H1 (cell line): ENCODE measurements at regions not wholly inside any gene's neighbourhood (a gene's known extent, or its start where the extent isn't known, plus 50 kb on each side); places are given as distances from the start of the nearest gene placed in this dataset.

Experiments
- E2F6 ChIP-seq: IDR thresholded peaks from 2 replicates; pipeline ENCODE4 v1.6.1; 2012; ENCODE audit warnings: inconsistent platforms
- HDAC2 ChIP-seq, 2 experiments: fragments of 300-600 bp in 1 of 2; sonication (generic) in 1 of 2; IDR thresholded peaks; 2 replicates each; pipeline ENCODE4 v1.6.1; 2011 to 2012; ENCODE audit warnings: low read depth in 2 of 2, low read length in 2 of 2, mild to moderate bottlenecking in 2 of 2, moderate library complexity in 2 of 2, borderline replicate concordance in 1 of 2, inconsistent platforms in 1 of 2
- RBBP5 ChIP-seq: IDR thresholded peaks from 2 replicates; pipeline ENCODE4 v1.7.1; 2012; ENCODE audit warnings: low read depth, mild to moderate bottlenecking, inconsistent platforms, low read length, moderate library complexity, borderline replicate concordance
- TEAD4 ChIP-seq: IDR thresholded peaks from 2 replicates; pipeline ENCODE4 v1.6.1; 2012; ENCODE audit warnings: low read depth, low read length, inconsistent platforms, mixed read lengths

- no peak for TF ChIP-seq TEAD4
- TF ChIP-seq HDAC2 (IDR thresholded peaks at IDR 0.05; ENCODE audit: borderline replicate concordance in 1 of 2, low read depth in 2 of 2, low read length in 2 of 2): no peak
- no peak for TF ChIP-seq RBBP5
- no peak for TF ChIP-seq E2F6
Measured at GRCh38 chr22:47421846-47422245, 659.4 kb downstream of the TBC1D22A start (continued).
